B cell (primary cell): ENCODE measurements at regions not wholly inside any gene's neighbourhood (a gene's known extent, or its start where the extent isn't known, plus 50 kb on each side); places are given as distances from the start of the nearest gene placed in this dataset.

Experiments
- EZH2 ChIP-seq: IDR thresholded peaks from 2 replicates; pipeline ENCODE4 v1.6.1; 2012; ENCODE audit warnings: borderline replicate concordance, low read depth, mild to moderate bottlenecking, moderate library complexity, low read length; ENCODE audit not compliant: insufficient read depth, poor library complexity, severe bottlenecking
- TF ChIP-seq, protein P1 (sequence below): fragments of 200-600 bp; IDR thresholded peaks from one replicate; pipeline ENCODE4 v1.8.0; 2022; ENCODE audit warnings: antibody characterized with exemption, mild to moderate bottlenecking

DNA sequence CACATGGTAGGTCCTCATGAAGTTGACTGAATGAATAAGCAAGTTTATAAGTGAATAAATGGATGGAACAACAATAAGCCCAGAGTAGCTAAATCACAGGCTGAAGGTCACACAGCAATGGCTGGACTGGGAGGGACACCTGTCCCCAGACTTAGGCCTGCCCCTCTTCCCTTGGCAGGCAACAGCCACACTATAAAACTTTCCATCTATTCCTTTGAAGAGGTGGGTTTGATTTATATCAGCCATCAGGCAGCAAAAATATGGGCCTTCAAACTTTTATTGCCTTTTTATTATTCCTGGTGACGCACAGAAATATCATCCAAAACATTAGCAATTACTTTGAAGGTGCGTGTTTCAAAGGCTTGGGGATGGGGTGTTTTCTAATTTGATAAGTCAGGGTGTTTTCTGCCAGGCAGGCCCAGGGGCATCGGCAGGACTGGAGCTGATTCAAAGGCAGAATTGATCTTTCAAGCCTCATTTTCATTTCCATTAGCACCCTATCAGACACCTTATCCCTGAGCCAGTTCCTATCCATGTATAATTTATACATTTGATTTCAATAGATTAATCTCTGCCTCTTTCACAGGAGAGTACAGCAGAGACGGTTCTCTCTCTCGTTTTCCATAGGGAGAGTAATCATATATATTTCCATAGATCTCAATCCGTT lies 67.2 kb upstream of the LYRM9 start:
- TF ChIP-seq, protein P1, sequence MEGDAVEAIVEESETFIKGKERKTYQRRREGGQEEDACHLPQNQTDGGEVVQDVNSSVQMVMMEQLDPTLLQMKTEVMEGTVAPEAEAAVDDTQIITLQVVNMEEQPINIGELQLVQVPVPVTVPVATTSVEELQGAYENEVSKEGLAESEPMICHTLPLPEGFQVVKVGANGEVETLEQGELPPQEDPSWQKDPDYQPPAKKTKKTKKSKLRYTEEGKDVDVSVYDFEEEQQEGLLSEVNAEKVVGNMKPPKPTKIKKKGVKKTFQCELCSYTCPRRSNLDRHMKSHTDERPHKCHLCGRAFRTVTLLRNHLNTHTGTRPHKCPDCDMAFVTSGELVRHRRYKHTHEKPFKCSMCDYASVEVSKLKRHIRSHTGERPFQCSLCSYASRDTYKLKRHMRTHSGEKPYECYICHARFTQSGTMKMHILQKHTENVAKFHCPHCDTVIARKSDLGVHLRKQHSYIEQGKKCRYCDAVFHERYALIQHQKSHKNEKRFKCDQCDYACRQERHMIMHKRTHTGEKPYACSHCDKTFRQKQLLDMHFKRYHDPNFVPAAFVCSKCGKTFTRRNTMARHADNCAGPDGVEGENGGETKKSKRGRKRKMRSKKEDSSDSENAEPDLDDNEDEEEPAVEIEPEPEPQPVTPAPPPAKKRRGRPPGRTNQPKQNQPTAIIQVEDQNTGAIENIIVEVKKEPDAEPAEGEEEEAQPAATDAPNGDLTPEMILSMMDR = no peak
- TF ChIP-seq EZH2 = no peak
